ENCODE measurements at regions not wholly inside any gene's neighbourhood (a gene's known extent, or its start where the extent isn't known, plus 50 kb on each side); places are given as distances from the start of the nearest gene placed in this dataset.
A peak's percentile ranks its signal among the peaks of the same experiment; 100 is the strongest.

DNA sequence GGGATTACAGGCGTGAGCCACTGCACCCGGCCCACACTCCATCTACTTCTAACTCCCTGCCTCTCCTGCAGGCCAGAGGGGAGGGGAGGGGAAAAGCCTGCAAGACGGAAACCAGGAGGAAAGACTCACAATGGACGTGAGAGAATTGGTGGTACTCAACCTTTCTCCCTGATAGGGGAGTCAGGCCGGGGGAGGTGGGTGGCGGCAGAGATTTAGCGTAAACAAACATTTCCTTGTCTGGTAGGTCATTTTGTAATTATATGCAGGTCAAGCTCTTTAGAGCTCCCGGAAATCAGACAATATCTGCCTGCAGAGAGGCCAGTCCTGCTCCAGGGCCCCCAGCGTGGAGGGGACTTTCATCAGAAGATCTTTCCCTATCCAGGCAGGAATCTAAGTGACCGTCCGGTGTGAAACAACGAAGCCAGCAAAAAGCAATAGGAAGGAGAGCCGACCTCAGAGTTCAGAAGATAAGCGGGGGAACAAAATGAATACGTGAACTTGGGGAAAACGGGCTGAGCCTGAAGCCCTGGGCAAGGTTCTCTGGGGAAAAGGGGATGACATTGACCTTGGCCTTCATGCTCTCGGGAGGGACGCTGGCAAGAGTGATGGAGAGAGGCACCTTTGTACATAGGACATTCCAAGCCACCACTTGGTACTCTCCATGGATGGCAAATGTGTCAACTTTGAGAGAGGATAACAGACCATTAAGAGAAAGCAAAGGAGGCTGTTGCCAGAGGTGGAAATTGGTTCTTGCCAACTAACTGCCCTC, 62.3 kb downstream of the SPRING1 start:
- Histone ChIP-seq H3K36me3 (ENCODE audit: insufficient read depth, low read length) (no peaks in the 10 kb centered on the region), H3K4me2 (ENCODE audit: low read length) (no peak overlapping the region), H3K9ac (ENCODE audit: low read length) (no peak overlapping the region), H3K27ac (ENCODE audit: low read depth, low read length, poor library complexity, severe bottlenecking) (no peak overlapping the region), H3K9me3 (ENCODE audit: low read length) (no peaks in the 10 kb centered on the region), H3K9me2 (ENCODE audit: low read depth, low read length) (no peaks in the 10 kb centered on the region), H3F3A (ENCODE audit: insufficient read depth, low read length) (no peaks in the 10 kb centered on the region), H3K4me3 (ENCODE audit: low read depth, low read length, poor library complexity, severe bottlenecking) (no peak overlapping the region), H2AFZ (ENCODE audit: low read length) (no peak overlapping the region), H3K4me1 (ENCODE audit: insufficient read depth, low read length, severe bottlenecking) (peaks cover 44% of the 10 kb centered on the region), H4K20me1 (ENCODE audit: insufficient read depth, low read length) (no peaks in the 10 kb centered on the region), H3K27me3 (ENCODE audit: insufficient read depth, low read length) (no peaks in the 10 kb centered on the region), H3K79me2 (ENCODE audit: insufficient read depth, low read length) (no peaks in the 10 kb centered on the region)
- TF ChIP-seq EZH2 (IDR thresholded peaks at IDR 0.05; ENCODE audit: borderline replicate concordance, low read length), result no peak
- TF ChIP-seq, protein P1, sequence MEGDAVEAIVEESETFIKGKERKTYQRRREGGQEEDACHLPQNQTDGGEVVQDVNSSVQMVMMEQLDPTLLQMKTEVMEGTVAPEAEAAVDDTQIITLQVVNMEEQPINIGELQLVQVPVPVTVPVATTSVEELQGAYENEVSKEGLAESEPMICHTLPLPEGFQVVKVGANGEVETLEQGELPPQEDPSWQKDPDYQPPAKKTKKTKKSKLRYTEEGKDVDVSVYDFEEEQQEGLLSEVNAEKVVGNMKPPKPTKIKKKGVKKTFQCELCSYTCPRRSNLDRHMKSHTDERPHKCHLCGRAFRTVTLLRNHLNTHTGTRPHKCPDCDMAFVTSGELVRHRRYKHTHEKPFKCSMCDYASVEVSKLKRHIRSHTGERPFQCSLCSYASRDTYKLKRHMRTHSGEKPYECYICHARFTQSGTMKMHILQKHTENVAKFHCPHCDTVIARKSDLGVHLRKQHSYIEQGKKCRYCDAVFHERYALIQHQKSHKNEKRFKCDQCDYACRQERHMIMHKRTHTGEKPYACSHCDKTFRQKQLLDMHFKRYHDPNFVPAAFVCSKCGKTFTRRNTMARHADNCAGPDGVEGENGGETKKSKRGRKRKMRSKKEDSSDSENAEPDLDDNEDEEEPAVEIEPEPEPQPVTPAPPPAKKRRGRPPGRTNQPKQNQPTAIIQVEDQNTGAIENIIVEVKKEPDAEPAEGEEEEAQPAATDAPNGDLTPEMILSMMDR (IDR thresholded peaks at IDR 0.05; ENCODE audit: low read length), result no peak

DNA sequence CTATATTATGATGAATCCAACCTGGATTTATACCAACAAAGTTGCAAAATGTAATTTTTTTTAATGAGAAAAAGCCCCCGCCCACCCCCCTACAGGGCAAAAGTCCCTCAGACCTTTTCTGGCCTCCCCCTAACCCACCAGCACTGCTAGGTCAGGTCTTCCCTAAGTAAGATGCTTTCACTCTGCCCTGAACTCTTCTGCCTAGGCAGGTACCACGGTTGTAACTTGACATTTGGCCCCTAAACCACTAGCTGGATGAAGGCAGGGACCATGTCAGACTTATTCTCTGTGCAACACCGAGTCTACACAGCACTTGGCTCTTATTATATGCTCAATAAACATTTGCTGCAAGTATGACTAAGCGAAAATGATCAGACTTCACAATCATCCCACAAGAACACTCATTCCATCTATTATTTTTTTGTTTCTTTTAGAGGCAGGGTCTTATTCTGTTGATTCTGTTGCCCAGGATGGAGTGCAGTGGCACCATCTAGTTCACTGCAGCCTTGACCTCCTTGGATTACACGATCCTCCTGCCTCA, 63.2 kb downstream of the SPRING1 start:
- H3K27me3 ChIP-seq (ENCODE audit: insufficient read depth, low read length), result no peaks in the 10 kb centered on the region
- H3K4me1 ChIP-seq (ENCODE audit: insufficient read depth, low read length, severe bottlenecking), result peaks cover 44% of the 10 kb centered on the region

DNA sequence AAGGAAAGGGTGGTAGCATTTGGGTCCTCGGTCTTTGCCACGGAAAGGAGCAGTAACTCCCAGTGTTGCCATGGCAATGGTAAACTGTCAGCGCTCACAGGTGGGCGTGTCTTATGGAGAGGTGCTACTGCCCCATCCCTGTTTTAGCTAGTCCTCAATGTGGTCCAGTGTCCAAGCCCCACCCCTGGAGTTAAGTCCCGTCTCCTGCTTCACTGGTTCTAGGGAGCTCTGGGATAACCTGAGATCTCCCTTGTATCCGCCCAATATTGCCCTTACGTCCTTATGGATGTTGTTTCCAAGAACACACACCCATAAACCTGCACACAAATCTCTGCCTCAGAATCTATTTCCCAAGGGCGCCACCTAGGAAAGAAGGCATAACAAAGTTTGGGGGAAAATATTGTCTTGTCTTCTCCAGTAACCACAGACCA, 64.2 kb downstream of the SPRING1 start:
- Histone ChIP-seq H3K27me3 (ENCODE audit: insufficient read depth, low read length) (no peaks in the 10 kb centered on the region), H3K4me2 (ENCODE audit: low read length) (no peak overlapping the region; the same call in 1 of the 2 replicates), H3K9me3 (ENCODE audit: low read length) (no peaks in the 10 kb centered on the region), H3F3A (ENCODE audit: insufficient read depth, low read length) (no peaks in the 10 kb centered on the region), H3K79me2 (ENCODE audit: insufficient read depth, low read length) (no peaks in the 10 kb centered on the region), H3K4me1 (ENCODE audit: insufficient read depth, low read length, severe bottlenecking) (peaks cover 44% of the 10 kb centered on the region), H3K9ac (ENCODE audit: low read length) (no peak overlapping the region), H3K4me3 (ENCODE audit: low read depth, low read length, poor library complexity, severe bottlenecking) (no peak overlapping the region), H3K27ac (ENCODE audit: low read depth, low read length, poor library complexity, severe bottlenecking) (no peak overlapping the region), H3K9me2 (ENCODE audit: low read depth, low read length) (no peaks in the 10 kb centered on the region), H4K20me1 (ENCODE audit: insufficient read depth, low read length) (no peaks in the 10 kb centered on the region), H2AFZ (ENCODE audit: low read length) (no peak overlapping the region), H3K36me3 (ENCODE audit: insufficient read depth, low read length) (no peaks in the 10 kb centered on the region)
- TF ChIP-seq, protein P1 (IDR thresholded peaks at IDR 0.05; ENCODE audit: low read length), result peak; percentile 22; the same call in 1 of the 2 replicates
- no peak for TF ChIP-seq EZH2 (IDR thresholded peaks at IDR 0.05; ENCODE audit: borderline replicate concordance, low read length)

More for the DNA sequence above, 63.2 kb downstream of the SPRING1 start:
- H3K9me3 ChIP-seq (ENCODE audit: low read length), result no peaks in the 10 kb centered on the region
- no peaks in the 10 kb centered on the region for H3F3A ChIP-seq (ENCODE audit: insufficient read depth, low read length)
- no peak overlapping the region for H2AFZ ChIP-seq (ENCODE audit: low read length)
- H3K4me2 ChIP-seq (ENCODE audit: low read length), result no peak overlapping the region
- no peaks in the 10 kb centered on the region for H3K79me2 ChIP-seq (ENCODE audit: insufficient read depth, low read length)
- no peak for TF ChIP-seq EZH2 (IDR thresholded peaks at IDR 0.05; ENCODE audit: borderline replicate concordance, low read length)
- TF ChIP-seq, protein P1 (IDR thresholded peaks at IDR 0.05; ENCODE audit: low read length), result no peak
- no peak overlapping the region for H3K9ac ChIP-seq (ENCODE audit: low read length)
- H3K4me3 ChIP-seq (ENCODE audit: low read depth, low read length, poor library complexity, severe bottlenecking), result no peak overlapping the region
- H3K36me3 ChIP-seq (ENCODE audit: insufficient read depth, low read length), result no peaks in the 10 kb centered on the region
- H4K20me1 ChIP-seq (ENCODE audit: insufficient read depth, low read length), result no peaks in the 10 kb centered on the region
- H3K27ac ChIP-seq (ENCODE audit: low read depth, low read length, poor library complexity, severe bottlenecking), result no peak overlapping the region
- H3K9me2 ChIP-seq (ENCODE audit: low read depth, low read length), result no peaks in the 10 kb centered on the region
